ENCODE measurements at regions not wholly inside any gene's neighbourhood (a gene's known extent, or its start where the extent isn't known, plus 50 kb on each side); places are given as distances from the start of the nearest gene placed in this dataset.

DNA sequence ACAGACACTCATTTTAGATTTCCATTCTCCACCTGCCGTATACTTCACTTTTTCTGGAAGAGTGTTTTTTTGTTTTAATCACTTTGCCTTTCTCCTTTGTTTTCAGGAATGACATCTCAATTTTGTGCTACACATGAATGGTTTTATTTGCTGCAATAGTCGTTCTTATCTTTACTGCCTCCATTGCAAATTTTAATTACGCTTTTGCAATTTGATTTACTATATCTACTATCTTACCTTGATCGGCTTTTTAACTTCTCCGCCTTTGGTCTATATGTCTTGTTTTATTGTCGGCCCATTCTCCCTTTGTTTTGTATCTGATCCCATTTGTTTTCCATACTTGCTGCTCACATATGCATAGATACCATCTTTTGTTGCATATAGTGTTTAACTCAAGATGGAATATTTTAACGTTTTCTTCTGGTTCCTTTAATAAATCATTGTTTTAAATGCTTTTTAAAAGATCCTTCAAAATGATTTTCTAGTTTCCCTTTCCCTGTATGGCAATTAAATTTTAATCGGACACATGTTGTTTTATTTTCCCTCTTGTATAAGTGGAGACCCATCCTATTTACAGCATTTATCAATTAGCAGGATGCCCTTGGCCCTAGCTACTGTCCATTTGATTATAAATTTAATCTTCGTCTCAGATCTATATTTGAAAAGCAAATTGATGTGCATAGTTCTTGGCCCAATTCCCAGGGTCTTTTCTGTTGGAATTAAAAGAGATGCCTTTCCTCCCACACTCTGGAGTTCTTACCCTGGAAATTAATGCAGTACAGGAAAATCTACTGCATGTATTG lies 97.2 kb upstream of the CNTN4 start:
- no peak for DNase-seq (ENCODE audit: low spot score)
- intact Hi-C loops (cut with DNase I), result no loop called here

DNA sequence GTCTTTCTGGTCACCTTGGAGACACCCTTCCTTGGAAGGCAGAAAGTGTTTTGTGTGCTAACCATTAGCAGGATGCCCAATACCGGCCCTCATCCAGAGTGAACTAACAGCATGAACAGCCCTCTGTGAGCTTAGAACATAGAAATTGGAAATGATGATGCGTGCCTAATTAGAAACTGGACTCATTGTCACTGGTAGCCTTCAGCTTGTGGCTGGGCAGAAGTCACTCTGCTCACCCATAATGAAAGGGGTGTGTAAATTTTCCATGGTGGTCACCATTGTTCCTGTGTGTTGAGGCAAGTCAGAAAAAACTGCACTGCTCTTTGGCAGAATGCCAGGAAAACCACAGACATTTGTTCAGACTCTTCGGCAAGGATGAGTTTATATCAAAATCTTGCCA lies 74.7 kb upstream of the CNTN4 start:
- intact Hi-C loops (cut with DNase I), result no loop called here
- DNase-seq (ENCODE audit: low spot score), result no peak

DNA sequence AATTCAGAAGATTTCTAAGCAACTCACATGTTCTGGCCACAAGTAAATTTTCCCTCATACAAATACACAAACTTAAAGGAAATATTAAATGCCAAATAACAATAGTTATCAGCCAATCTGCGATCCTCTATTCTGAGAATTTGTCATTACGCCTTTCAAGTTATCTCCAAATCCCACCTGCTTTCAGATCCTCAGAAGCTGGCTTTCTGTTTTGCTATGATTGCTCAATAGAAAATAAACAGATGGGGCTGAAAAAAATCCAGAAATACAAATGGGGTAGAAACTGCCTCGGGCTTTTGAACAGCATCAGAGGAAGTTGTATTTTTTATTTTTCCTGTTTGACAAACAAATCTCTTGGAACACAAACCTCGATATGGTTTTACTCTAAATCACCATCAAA lies 74.0 kb upstream of the CNTN4 start:
- no peak for DNase-seq (ENCODE audit: low spot score)
- intact Hi-C loops (cut with DNase I), result no loop called here

DNA sequence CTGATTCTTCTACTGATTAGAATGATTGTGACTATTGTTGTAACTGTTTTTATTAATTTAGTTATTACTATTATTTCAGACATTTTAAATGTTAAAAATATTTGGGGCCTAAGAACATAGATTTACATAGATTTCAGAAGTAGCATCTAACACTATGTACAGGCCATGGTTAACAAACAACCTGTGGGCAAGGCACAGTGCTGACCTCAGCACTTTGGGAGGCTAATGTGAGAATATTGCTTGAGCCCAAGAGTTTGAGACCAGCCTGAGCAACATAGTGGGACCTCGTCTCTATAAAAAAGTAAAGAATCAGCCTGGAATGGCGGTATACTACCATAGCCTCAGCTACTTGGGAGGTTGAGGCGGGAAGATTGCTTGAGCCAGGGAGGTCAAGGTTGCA lies 69.1 kb upstream of the CNTN4 start:
- no peak for DNase-seq (ENCODE audit: low spot score)
- intact Hi-C loops (cut with DNase I), result no loop called here

DNA sequence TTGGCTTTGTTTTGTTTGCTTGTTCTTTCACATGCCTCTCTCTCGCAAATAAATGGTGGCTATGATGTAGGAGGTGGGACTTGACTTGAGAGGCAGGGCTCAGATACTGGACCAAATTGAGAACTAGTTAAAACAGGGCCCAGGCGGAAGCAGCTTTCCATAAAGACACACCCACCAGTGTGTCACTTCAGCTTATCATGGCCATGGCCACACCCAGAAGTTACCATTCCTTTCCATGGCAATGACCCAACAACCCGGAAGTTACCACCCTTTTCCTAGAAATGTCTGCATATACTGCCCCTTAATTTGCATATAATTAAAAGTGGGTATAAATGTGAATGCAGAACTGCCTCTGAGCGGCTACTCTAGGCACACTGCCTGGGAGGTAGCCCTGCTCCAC lies 62.6 kb upstream of the CNTN4 start:
- DNase-seq (ENCODE audit: low spot score), result no peak
- intact Hi-C loops (cut with DNase I), result no loop called here

DNA sequence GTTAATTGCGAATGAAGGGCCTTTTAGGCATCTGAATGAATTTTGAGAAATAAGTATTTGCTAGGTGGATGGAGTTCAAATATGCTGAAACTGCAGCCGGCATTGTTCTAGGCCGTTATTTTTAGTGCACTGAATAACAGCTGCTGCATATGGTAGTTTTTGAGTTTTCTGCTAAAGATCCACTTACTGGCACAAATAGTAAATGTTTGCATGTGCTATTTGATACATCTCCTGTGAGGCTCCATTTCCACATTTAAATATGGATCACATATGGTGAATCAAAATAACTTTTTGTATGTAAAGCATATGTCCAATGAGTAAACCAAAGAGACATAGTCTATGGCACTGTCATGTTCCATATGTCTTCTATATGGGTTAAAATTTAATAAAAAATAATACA lies 56.7 kb upstream of the CNTN4 start:
- intact Hi-C loops (cut with DNase I), result no loop called here
- no peak for DNase-seq (ENCODE audit: low spot score)
